Stimulated activated CD4-positive, alpha-beta T cell treated with anti-CD3 and anti-CD28 coated beads, Interleukin-4, amount 100 ng/mL, for 24 hours (primary cell): ENCODE measurements at regions not wholly inside any gene's neighbourhood (a gene's known extent, or its start where the extent isn't known, plus 50 kb on each side); places are given as distances from the start of the nearest gene placed in this dataset.
"Not testable (repeated sequence)": the region's sequence is repeated elsewhere in the genome, so short reads cannot be mapped to it uniquely, and the experiment has no call there.

ENCODE experiments used
- DNase-seq: peaks from one replicate; pipeline ENCODE4 v3.0.0-alpha.2; 2020

DNA sequence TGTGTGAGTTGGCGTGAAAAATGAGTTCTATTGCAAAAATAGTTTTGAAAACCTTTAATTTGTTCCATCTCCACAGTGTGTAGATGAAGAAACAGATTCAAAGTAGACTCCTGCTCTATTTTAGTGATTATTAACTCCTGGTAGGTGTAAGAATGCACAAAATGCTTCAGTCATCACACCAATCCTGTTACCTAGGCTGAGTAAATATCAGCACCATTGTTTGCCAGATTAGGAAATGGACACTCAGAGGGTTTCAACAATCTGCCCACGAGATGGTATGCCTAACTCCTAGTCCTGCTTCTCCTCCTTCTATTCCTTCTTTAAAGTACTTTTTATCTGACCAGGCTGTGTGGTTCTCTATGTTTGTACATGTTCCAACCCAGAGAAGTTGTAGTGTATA is 108.9 kb upstream of the AHI1 start:
- DNase-seq: no peak

DNA sequence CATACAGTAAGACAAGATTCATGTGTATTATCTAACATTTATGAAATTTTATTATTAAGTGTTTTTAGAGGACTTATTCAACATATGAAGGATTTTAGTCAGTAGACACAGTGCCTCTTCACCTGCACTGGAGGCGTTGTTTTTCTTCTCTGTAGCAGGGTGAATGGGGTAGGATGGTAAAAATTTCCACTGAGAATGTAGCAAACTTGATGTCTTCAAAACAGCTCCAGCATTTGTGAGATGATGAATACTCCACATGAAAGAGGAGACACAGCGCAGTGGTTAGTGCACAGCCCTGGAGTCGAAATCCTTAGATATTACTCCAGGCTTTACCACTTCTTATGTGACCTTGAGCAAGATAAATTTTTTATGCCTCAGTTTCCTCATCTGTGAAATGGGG is 110.5 kb upstream of the AHI1 start:
- no peak for DNase-seq

DNA sequence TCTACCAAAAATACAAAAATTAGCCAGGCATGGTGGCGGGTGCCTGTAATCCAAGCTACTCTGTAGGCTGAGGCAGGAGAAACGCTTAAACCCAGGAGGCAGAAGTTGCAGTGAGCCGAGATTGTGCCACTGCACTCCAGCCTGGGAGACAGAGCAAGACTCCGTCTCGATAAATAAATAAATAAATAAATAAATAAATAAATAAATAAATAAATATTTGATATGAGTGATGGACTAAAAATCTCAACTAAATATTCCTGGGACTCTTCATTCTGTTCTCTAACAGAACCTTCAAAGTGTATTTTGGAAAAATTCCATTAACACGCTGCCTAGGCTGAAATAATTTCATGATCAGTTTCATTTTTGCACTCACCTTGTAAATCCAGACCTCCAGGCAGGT is 112.7 kb upstream of the AHI1 start:
- not testable (repeated sequence) for DNase-seq

DNA sequence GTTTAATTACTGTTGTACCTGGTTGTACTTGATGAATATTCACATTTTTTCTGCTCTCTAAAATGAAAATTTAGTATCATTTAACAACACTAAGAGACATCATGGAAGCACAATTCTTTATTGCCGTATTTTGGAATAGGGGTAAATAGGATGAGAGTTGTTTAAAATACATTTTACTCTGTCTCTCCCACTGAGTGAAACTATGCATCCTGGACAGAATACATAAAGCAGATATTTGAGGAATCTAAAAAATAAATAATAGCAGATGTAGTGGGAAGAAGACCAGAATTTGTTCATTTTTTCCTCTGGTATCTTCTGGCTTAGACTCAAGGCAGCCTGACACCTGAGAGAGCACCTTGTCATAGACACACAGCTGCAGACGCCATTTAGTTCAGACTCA is 119.1 kb upstream of the AHI1 start:
- no peak for DNase-seq

DNA sequence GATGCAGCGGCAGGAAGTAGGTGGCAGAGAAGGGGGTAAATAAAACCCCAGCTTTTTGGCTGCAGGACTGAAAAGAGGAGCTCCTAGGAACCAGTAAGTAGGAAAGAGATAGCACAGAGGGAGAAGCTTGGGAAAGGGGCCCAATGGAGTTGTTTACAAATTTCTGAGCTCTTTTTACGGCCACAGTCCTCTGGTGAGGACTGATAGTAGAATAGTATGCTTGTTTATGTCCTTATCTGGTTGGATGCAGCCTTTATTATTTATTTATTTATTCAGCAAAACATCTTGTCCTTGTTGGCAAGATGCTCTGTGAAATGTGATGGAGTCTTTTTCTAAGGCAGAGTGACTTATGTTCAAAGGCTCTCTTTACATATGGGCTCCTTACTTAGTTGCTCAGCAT is 119.7 kb upstream of the AHI1 start:
- no peak for DNase-seq

DNA sequence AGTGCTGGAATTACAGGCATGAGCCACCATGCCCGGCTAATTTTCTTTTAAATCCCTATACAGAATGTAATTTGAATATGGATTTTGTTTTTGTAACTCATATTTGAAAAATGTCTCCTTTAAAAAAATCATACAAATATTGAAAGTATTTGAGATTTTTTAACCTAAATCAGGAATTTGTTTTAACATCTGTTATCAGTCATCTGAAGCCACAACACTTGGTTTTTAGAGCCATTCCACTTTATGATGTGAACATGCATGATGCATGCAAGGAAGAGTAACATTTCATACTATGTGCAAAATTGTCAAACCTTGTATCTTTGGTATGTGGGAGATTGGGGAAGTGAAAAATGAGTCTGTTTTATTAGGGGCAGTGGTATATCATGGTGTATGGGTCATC is 124.5 kb upstream of the AHI1 start:
- no peak for DNase-seq

GRCh38 chr6:135623979-135624378 is 126.4 kb upstream of the AHI1 start:
- no peak for DNase-seq

GRCh38 chr6:135624402-135625295 is 127.1 kb upstream of the AHI1 start:
- peak; percentile 29 for DNase-seq

DNA sequence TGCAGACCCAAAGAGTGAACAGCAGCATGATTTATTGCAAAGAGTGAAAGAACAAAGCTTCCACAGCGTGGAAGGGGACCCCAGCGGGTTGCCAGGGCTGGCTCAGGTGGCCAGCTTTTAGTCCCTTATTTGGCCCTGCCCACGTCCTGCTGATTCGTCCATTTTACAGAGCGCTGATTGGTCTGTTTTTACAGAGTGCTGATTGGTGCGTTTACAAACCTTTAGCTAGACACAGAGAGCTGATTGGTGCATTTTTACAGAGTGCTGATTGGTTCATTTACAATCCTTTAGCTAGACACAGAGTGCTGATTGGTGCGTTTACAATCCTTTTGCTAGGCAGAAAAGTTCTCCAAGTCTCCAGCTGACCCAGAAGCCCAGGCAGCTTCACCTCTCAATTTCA is 128.5 kb upstream of the AHI1 start:
- DNase-seq: not testable (repeated sequence)

- no peak for DNase-seq
Observed at GRCh38 chr6:135627092-135627715, 129.7 kb upstream of the AHI1 start.

- DNase-seq: no peak
Observed at GRCh38 chr6:135630789-135631376, 133.3 kb upstream of the AHI1 start.

DNA sequence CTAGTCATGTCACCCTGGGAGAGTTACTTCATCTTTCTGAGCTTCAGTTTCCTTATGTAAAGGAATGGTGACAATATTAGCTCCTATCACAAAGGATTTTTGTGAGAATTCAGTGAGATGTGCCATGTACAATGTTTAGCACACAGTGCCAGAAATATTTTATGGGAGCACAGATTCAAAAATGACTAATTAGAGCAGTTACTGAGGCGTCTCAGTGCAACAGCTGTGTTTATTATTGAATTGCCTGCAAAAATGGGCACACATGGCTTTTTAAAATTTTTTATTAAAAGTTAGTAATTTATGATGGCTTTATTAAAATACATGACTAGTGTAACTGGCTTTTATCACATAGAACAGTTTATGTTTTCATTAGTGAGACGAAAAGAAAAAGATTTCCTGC is 134.3 kb upstream of the AHI1 start:
- DNase-seq: no peak

DNA sequence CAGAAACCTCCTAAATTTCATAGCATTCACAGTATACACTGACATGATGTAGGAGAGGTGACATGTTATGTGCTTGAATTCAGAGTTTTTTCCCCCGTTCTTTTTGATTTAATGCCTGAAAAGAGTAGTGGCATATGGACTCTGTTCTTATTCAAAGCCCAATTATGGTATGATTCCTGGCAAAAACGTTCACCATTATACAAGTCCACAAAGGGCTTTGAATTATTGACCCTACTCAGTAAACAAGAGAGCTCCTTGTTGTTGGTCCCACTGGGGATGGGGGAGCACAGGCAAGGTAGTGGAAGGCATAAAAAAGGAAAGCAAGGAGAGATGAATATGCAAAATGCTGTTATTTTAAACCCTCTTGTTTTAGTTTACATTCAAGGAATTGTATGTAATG is 136.0 kb upstream of the AHI1 start:
- no peak for DNase-seq

DNA sequence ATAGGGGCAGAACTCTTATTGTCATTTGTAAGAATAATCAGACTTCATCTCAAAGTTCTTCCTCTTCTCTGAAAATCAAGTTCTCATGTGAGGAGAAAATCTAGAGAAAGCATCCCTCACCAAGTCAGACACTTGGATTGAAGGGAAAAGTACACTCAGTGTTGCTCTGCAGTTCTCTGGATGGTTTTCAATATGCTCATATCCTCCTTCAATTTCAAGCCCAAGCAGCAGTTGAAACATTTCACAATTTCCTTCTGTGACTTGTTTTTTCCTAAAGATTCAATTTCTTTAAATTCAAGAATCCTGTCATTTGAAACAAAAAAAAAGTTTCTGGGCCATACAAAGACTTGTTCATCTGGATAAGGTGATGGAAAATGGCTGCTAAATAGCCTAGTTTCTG is 140.2 kb upstream of the AHI1 start:
- DNase-seq: no peak

DNA sequence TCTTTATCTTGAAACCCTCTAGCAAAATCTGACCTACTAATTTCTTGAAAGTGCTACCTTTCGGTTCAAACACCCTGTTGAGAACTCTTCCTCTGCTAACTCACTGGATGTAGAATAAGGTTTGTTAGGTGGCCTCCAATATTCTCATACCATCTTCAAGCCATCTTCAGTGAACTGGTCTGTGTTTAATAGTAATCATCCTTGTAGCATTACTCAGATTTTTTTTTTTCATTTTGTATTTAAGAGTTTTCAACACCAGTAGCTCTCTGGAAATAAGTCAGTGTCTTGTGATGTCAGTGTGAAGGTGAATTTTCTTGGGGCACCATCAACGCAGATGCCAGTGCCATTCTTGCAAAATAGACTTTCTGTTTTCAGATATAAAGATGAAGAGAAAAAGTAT is 140.6 kb upstream of the AHI1 start:
- DNase-seq: no peak

DNA sequence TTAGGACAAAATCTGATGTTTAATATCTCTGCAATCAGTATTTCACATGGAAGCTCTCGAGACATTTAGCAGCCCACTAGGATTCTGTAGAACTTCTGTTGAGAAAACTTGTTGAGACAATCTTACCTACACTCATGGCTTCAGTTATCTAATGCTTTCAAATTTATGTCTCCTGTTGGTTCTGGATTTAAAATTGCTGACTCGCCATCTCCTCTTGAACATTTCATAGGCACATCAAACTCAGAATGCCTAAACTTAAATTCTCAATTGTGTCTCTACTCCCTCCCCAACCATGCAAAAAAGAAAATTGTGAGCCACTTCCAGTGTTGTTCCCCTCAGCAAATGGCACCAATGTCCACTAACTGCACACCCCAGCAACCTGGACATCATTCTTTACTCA is 142.5 kb upstream of the AHI1 start:
- no peak for DNase-seq

DNA sequence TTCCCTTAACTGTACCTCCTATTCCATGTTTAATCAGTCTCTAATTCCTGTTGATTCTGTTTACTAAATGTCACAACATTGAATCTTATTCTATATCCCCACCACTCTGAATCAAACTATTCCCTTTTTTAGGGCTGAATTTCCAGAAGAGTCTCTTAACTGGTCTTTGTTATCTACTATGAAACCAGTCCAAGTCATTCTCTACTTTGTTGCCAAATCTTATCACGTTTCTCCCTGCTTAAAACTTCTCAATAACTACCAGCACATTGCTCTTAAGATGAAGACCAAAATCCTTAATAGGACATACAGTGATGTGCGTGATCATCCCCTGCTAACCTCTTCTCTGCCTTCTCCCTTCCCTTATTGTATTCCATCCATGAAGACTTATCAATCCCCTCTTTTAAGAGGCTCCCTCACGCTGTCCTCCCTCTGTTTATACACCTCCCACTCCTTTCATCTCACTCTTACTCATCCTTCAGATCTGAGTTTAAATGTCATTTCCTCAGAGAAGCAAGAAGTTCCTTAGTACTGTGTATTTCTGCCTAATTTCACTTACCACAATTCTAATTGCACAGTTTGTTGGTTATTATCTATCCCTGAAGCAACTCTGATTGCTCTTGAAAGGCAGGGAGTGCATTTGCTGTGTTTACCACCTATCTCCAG is 143.0 kb upstream of the AHI1 start:
- no peak for DNase-seq

DNA sequence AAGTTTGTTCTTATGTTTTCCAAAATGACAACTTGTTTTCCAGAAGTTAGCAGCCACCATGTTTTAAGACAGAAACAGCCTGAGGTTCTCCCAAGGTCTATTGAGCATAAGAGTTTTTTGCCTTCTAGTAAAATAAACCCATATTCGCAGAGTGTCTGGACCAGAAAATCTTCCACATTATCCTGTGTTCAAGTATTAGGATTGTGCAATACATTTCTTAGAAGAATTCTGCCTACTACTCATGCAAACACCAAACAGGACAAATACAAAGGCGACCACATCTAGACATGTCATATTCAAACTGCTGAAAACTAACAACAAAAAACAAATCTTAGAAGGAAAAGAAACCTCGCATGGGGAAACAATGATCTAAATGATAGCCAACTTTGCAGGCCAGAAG is 145.4 kb upstream of the AHI1 start:
- DNase-seq: no peak

DNA sequence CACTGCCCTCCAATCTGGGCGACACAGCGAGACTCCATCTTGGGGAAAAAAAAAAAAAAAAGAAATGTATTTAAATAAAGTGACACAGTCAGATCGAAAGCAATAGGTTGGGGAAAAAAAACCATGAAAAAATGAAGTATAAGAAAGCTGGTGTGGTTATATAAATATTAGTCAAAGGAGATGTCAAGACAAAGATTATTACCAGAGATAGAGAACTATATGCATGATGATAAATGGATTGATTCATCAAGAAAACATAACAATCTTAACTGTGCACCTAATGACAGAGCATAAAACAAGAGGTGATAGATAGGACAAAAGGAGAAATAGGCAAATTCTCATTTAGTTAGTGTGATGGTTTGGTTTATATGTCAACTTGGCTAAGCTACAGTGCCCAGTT is 146.9 kb upstream of the AHI1 start:
- DNase-seq: no peak

DNA sequence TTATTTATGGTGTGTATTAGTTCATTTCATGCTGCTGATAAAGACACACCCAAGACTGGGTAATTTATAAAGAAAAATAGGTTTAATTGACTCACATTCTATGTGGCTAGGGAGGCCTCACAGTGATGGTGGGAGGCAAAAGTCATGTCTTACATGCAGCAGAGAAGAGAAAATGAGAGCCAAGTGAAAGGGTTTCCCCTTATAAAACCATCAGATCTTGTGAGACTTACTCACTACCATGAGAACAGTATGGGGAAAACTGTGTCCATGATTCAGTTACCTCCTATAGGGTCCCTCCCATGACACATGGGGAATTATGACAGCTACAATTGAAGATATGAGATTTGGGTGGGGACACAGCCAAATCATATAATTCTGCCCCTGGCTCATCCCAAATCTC is 150.0 kb upstream of the AHI1 start:
- peak; percentile 58 for DNase-seq

DNA sequence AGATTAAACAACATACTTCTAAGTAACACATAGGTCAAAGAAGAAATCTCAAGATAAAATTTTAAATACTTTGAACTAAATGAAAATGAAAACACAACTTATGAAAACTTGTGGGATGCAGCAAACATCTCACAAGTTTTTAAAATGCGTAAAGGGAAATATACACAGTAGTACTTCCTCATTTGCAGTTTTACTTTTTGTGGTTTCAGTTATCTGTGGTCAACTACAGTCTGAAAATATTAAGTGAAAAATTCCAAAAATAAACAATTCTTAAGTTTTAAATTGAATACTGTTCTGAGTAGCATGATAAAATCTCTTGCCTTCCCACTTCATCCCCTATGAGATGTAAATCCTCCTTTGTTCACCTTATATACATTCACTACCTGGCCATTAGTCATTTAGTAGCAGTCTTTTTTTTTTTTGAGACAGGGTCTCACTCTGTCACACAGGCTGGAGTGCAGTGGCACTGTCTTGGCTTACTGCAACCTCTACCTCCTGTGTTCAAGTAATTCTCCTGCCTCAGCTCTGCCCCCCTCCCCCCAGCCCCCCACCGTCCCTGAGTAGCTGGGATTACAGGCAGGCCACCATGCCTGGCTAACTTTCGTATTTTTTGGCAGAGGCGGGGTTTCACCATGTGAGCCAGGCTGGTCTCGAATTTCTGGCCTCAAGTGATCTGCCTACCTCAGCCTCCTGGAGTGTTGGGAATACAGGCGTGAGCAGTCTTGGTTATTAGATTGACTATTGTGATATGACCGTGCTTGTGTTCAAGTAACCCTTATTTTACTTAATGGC is 154.6 kb upstream of the AHI1 start:
- DNase-seq: no peak

- no peak for DNase-seq
Observed at GRCh38 chr6:135655055-135655454, 157.5 kb upstream of the AHI1 start.

- no peak for DNase-seq
Observed at GRCh38 chr6:135657207-135657606, 159.7 kb upstream of the AHI1 start.
